SK-N-SH (cell line): ENCODE measurements at regions not wholly inside any gene's neighbourhood (a gene's known extent, or its start where the extent isn't known, plus 50 kb on each side); places are given as distances from the start of the nearest gene placed in this dataset.

Experiments
- CTCF ChIA-PET: fragments of 300-600, 350-600 bp; formaldehyde crosslinking; extraction: SDS; loops from one replicate; lab custom pipeline; 2021; lab: Yijun Ruan, JAX
- POLR2A ChIA-PET: fragments of 350-600 bp; sonication (Branson Sonifier 250); formaldehyde crosslinking; extraction: SDS; loops from one replicate; lab custom pipeline; 2020; ENCODE audit warnings: antibody characterized with exemption, inconsistent platforms; lab: Yijun Ruan, JAX
- DNase-seq: peaks from one replicate; pipeline ENCODE4 v3.0.0; 2012
- H2AFZ ChIP-seq: fragments of 200-600 bp; sonication (generic); 2 replicates; pipeline ENCODE4 v1.8.1; 2016; ENCODE audit warnings: antibody characterized with exemption, mild to moderate bottlenecking, low read depth
- H3F3A ChIP-seq: fragments of 200-600 bp; sonication (generic); replicated peaks from 2 replicates; pipeline ENCODE3; 2016; ENCODE audit warnings: antibody characterized with exemption, mild to moderate bottlenecking; ENCODE audit not compliant: insufficient read depth
- H3K27ac ChIP-seq, 2 experiments: fragments of 200-500 bp in 1 of 2; fragments of 200-600 bp in 1 of 2; sonication (Bioruptor generic) in 1 of 2; sonication (generic), shearing (Covaris generic) in 1 of 2; 2 replicates each; pipeline versions ENCODE4 v1.5.1 to v1.6.1; 2014 to 2016; ENCODE audit warnings: low read depth in 2 of 2, inconsistent platforms in 1 of 2, low read length in 1 of 2, mild to moderate bottlenecking in 1 of 2, mixed read lengths in 1 of 2
- H3K27me3 ChIP-seq: fragments of 200-600 bp; sonication (generic), shearing (Covaris generic); 2 replicates; pipeline ENCODE4 v1.6.1; 2016; ENCODE audit warnings: mixed run types; ENCODE audit not compliant: insufficient read depth
- H3K36me3 ChIP-seq, 2 experiments: fragments of 200-500 bp in 1 of 2; fragments of 200-600 bp in 1 of 2; sonication (Bioruptor generic) in 1 of 2; sonication (generic) in 1 of 2; replicated peaks in 1 of 2; 2 replicates each; pipeline versions ENCODE3 to v1.5.1; 2014 to 2016; ENCODE audit warnings: low read length in 1 of 2, mild to moderate bottlenecking in 1 of 2; ENCODE audit not compliant: insufficient read depth in 2 of 2, control insufficient read depth in 1 of 2
- H3K4me1 ChIP-seq, 2 experiments: fragments of 200-500 bp in 1 of 2; fragments of 200-600 bp in 1 of 2; sonication (Bioruptor generic) in 1 of 2; sonication (generic), shearing (Covaris generic) in 1 of 2; 2 replicates each; pipeline versions ENCODE4 v1.5.1 to v1.6.1; 2014 to 2016; ENCODE audit warnings: low read depth in 1 of 2, low read length in 1 of 2, mixed run types in 1 of 2; ENCODE audit not compliant: insufficient read depth in 2 of 2, control insufficient read depth in 1 of 2
- H3K4me2 ChIP-seq: fragments of 200-600 bp; sonication (generic), shearing (Covaris generic); 2 replicates; pipeline ENCODE4 v1.6.1; 2017; ENCODE audit warnings: mixed run types
- H3K4me3 ChIP-seq, 2 experiments: fragments of 200-500 bp in 1 of 2; fragments of 200-600 bp in 1 of 2; sonication (Bioruptor generic) in 1 of 2; sonication (generic), shearing (Covaris generic) in 1 of 2; 2 replicates each; pipeline versions ENCODE4 v1.5.1 to v1.8.1; 2014 to 2016; ENCODE audit warnings: low read depth in 2 of 2, inconsistent platforms in 1 of 2, low read length in 1 of 2, mild to moderate bottlenecking in 1 of 2, mixed read lengths in 1 of 2, moderate library complexity in 1 of 2
- H3K79me2 ChIP-seq: fragments of 200-600 bp; sonication (generic); 2 replicates; pipeline ENCODE4 v1.8.1; 2017; ENCODE audit warnings: mild to moderate bottlenecking; ENCODE audit not compliant: insufficient read depth
- H3K9ac ChIP-seq: fragments of 200-600 bp; sonication (generic); 2 replicates; pipeline ENCODE4 v1.6.1; 2017; ENCODE audit warnings: mixed run types
- H3K9me2 ChIP-seq: fragments of 200-600 bp; sonication (generic); 2 replicates; pipeline ENCODE4 v1.6.1; 2017; ENCODE audit warnings: mixed run types
- H3K9me3 ChIP-seq: fragments of 200-600 bp; sonication (generic); 2 replicates; pipeline ENCODE4 v1.6.1; 2017; ENCODE audit warnings: mixed run types, mild to moderate bottlenecking, moderate library complexity
- H4K20me1 ChIP-seq: fragments of 200-600 bp; sonication (generic); 2 replicates; pipeline ENCODE4 v1.6.1; 2017; ENCODE audit warnings: mild to moderate bottlenecking, mixed run types; ENCODE audit not compliant: insufficient read depth
- EP300 ChIP-seq, 2 experiments: IDR thresholded peaks; 2 replicates each; pipeline versions ENCODE4 v1.4.0 to v1.6.1; 2012; ENCODE audit warnings: borderline replicate concordance in 1 of 2, low read depth in 1 of 2, low read length in 1 of 2
- EZH2phosphoT487 ChIP-seq: fragments of 200-600 bp; sonication (generic); IDR thresholded peaks from 2 replicates; pipeline ENCODE4 v1.6.1; 2017; ENCODE audit warnings: low read depth, mixed run types, mild to moderate bottlenecking, antibody characterized with exemption, moderate library complexity, borderline replicate concordance
- FOSL2 ChIP-seq: IDR thresholded peaks from 2 replicates; pipeline ENCODE4 v1.4.0; 2012; ENCODE audit warnings: low read depth, mild to moderate bottlenecking, moderate library complexity, borderline replicate concordance
- FOXJ3 ChIP-seq: sonication (generic); formaldehyde crosslinking; IDR thresholded peaks from 2 replicates; pipeline ENCODE4 v1.5.1; 2020; ENCODE audit warnings: mild to moderate bottlenecking, missing genetic modification reagents
- GABPA ChIP-seq: IDR thresholded peaks from 2 replicates; pipeline ENCODE4 v1.4.0; 2012; ENCODE audit warnings: low read depth, mild to moderate bottlenecking
- GATA2 ChIP-seq: sonication (generic); formaldehyde crosslinking; IDR thresholded peaks from 2 replicates; pipeline ENCODE4 v1.5.0; 2020; ENCODE audit warnings: mild to moderate bottlenecking, missing genetic modification reagents
- JUND ChIP-seq: IDR thresholded peaks from 2 replicates; pipeline ENCODE4 v1.4.0; 2012
- MXI1 ChIP-seq: IDR thresholded peaks from 2 replicates; pipeline ENCODE4 v1.6.1; 2012; ENCODE audit warnings: mild to moderate bottlenecking, low read depth, low read length, improper control_type of control experiment
- NRF1 ChIP-seq: IDR thresholded peaks from 2 replicates; pipeline ENCODE4 v1.6.1; 2012; ENCODE audit warnings: low read depth, mild to moderate bottlenecking, low read length
- RCOR1 ChIP-seq: fragments of 150-350 bp; IDR thresholded peaks from 2 replicates; pipeline ENCODE4 v1.6.1; 2017; ENCODE audit warnings: antibody characterized with exemption, low read length
- SMC3 ChIP-seq: IDR thresholded peaks from 2 replicates; pipeline ENCODE4 v1.6.1; 2012; ENCODE audit warnings: low read depth, low read length, improper control_type of control experiment
- TCF12 ChIP-seq: IDR thresholded peaks from 2 replicates; pipeline ENCODE4 v1.4.0; 2012
- TEAD4 ChIP-seq: IDR thresholded peaks from 2 replicates; pipeline ENCODE4 v1.4.0; 2012; ENCODE audit warnings: mild to moderate bottlenecking, borderline replicate concordance; ENCODE audit not compliant: insufficient read depth
- YY1 ChIP-seq: IDR thresholded peaks from 2 replicates; pipeline ENCODE4 v1.4.0; 2012; ENCODE audit warnings: low read depth, mild to moderate bottlenecking
- WGBS: methylation state at CpG from one replicate; pipeline ENCODE4 v1.1.6; 2017; ENCODE audit warnings: low lambda C conversion rate; 5-methylcytosine and 5-hydroxymethylcytosine counted together
- TF ChIP-seq, protein P1 (sequence below): fragments of 150-350 bp; IDR thresholded peaks from 2 replicates; pipeline ENCODE4 v1.6.1; 2016; ENCODE audit warnings: mild to moderate bottlenecking, low read depth, low read length
- TF ChIP-seq, protein P2 (sequence below): IDR thresholded peaks from 2 replicates; pipeline ENCODE4; 2012
- TF ChIP-seq, protein P3 (sequence below): IDR thresholded peaks from 2 replicates; pipeline ENCODE4 v1.4.0; 2012; ENCODE audit warnings: low read depth, borderline replicate concordance
- TF ChIP-seq, protein P4 (sequence below): IDR thresholded peaks from 2 replicates; pipeline ENCODE4 v1.6.1; 2012; ENCODE audit warnings: mild to moderate bottlenecking, low read depth, low read length, moderate library complexity

DNA sequence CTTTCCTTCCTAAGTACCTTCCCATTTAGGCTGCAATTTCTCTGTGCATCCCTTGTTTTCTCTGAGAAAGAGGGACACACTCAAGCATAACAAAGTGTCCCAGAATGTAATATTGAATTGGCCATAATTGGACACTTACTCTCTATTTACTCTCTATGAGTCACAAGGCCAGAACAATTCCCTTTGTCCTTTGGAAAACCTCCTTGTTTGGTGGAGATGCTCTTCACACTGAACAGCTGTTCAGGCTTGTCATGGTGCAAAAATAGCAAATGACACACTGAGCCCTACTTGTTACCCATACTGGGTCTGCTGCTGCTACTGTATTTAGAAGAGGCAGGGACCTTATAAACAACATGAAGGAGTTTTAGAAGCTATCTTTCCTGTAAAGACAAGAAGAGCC lies 1590.5 kb upstream of the TMEM132C start:
- DNase-seq = no peak
- Histone ChIP-seq H3K9ac (no peak overlapping the region), H4K20me1 (no peaks in the 10 kb centered on the region), H3K27me3 (no peaks in the 10 kb centered on the region), H3K79me2 (no peaks in the 10 kb centered on the region), H3K4me2 (no peak overlapping the region), H3K36me3 (no peaks in the 10 kb centered on the region), H3K9me3 (no peaks in the 10 kb centered on the region)
- CTCF ChIA-PET = interaction anchor here (1.1 kb wide), 1 partner anchor 606 kb away, joined by 3 read pairs; no protein-coding TSS in a partner anchor
- no peak for TF ChIP-seq MXI1
- no peak for TF ChIP-seq FOXJ3 (CRISPR knock-in tag)
- no peak for TF ChIP-seq EZH2phosphoT487
- TF ChIP-seq YY1 = no peak
- no peak for TF ChIP-seq RCOR1
- no peak for TF ChIP-seq TCF12
- no peak for TF ChIP-seq GABPA
- no peak for TF ChIP-seq EP300 (IDR thresholded peaks at IDR 0.05; ENCODE audit: borderline replicate concordance in 1 of 2, low read depth in 1 of 2, low read length in 1 of 2)
- TF ChIP-seq, protein P1, sequence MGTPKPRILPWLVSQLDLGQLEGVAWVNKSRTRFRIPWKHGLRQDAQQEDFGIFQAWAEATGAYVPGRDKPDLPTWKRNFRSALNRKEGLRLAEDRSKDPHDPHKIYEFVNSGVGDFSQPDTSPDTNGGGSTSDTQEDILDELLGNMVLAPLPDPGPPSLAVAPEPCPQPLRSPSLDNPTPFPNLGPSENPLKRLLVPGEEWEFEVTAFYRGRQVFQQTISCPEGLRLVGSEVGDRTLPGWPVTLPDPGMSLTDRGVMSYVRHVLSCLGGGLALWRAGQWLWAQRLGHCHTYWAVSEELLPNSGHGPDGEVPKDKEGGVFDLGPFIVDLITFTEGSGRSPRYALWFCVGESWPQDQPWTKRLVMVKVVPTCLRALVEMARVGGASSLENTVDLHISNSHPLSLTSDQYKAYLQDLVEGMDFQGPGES = no peak
- no peak for TF ChIP-seq SMC3
- TF ChIP-seq NRF1 = no peak
- no peak for TF ChIP-seq TEAD4
- TF ChIP-seq, protein P2, sequence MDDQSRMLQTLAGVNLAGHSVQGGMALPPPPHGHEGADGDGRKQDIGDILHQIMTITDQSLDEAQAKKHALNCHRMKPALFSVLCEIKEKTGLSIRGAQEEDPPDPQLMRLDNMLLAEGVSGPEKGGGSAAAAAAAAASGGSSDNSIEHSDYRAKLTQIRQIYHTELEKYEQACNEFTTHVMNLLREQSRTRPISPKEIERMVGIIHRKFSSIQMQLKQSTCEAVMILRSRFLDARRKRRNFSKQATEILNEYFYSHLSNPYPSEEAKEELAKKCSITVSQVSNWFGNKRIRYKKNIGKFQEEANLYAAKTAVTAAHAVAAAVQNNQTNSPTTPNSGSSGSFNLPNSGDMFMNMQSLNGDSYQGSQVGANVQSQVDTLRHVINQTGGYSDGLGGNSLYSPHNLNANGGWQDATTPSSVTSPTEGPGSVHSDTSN = no peak
- TF ChIP-seq, protein P3, sequence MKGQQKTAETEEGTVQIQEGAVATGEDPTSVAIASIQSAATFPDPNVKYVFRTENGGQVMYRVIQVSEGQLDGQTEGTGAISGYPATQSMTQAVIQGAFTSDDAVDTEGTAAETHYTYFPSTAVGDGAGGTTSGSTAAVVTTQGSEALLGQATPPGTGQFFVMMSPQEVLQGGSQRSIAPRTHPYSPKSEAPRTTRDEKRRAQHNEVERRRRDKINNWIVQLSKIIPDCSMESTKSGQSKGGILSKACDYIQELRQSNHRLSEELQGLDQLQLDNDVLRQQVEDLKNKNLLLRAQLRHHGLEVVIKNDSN = no peak
- TF ChIP-seq FOSL2 = no peak
- no peak for TF ChIP-seq JUND
- TF ChIP-seq GATA2 (CRISPR knock-in tag) = no peak
- TF ChIP-seq, all 33 proteins: peak for 0
- H3K4me3 ChIP-seq = no peak overlapping the region
- no peaks in the 10 kb centered on the region for H3F3A ChIP-seq
- no peaks in the 10 kb centered on the region for H3K9me2 ChIP-seq
- no peak overlapping the region for H3K27ac ChIP-seq
- no peak overlapping the region for H2AFZ ChIP-seq
- POLR2A ChIA-PET = no interaction called here
- no peaks in the 10 kb centered on the region for H3K4me1 ChIP-seq

DNA sequence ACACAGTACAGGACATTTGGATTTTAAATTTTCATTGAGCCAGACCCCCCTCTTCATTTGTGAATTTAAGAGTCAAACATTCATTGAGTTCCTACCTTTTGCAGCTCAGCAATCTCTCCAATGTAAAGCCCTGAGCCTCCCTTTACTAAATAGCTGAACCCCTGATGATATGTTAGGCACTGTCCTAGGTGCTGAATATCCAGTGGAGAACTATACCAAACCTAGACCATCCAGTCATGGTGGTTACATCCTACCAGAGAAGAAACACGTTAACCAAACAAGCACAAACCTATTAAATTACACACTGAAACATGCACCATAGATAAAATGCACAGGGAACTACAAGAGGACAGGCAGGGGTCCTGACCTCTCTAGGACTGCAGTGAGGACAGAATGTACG lies 1585.3 kb upstream of the TMEM132C start:
- 13% methylated on average over 2 of the region's 2 CpGs for WGBS
- no peak for TF ChIP-seq FOSL2
- TF ChIP-seq, protein P4, sequence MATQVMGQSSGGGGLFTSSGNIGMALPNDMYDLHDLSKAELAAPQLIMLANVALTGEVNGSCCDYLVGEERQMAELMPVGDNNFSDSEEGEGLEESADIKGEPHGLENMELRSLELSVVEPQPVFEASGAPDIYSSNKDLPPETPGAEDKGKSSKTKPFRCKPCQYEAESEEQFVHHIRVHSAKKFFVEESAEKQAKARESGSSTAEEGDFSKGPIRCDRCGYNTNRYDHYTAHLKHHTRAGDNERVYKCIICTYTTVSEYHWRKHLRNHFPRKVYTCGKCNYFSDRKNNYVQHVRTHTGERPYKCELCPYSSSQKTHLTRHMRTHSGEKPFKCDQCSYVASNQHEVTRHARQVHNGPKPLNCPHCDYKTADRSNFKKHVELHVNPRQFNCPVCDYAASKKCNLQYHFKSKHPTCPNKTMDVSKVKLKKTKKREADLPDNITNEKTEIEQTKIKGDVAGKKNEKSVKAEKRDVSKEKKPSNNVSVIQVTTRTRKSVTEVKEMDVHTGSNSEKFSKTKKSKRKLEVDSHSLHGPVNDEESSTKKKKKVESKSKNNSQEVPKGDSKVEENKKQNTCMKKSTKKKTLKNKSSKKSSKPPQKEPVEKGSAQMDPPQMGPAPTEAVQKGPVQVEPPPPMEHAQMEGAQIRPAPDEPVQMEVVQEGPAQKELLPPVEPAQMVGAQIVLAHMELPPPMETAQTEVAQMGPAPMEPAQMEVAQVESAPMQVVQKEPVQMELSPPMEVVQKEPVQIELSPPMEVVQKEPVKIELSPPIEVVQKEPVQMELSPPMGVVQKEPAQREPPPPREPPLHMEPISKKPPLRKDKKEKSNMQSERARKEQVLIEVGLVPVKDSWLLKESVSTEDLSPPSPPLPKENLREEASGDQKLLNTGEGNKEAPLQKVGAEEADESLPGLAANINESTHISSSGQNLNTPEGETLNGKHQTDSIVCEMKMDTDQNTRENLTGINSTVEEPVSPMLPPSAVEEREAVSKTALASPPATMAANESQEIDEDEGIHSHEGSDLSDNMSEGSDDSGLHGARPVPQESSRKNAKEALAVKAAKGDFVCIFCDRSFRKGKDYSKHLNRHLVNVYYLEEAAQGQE = peak; percentile 94
- Histone ChIP-seq H3K27ac (no peak overlapping the region), H3K9ac (no peak overlapping the region), H3K36me3 (no peaks in the 10 kb centered on the region), H3K4me1 (no peaks in the 10 kb centered on the region), H3K27me3 (no peaks in the 10 kb centered on the region), H4K20me1 (no peaks in the 10 kb centered on the region), H3K4me2 (no peak overlapping the region), H3K9me2 (no peaks in the 10 kb centered on the region), H3K79me2 (no peaks in the 10 kb centered on the region), H3K4me3 (no peak overlapping the region), H3F3A (no peaks in the 10 kb centered on the region), H3K9me3 (no peaks in the 10 kb centered on the region), H2AFZ (no peak overlapping the region)
- POLR2A ChIA-PET = no interaction called here
- CTCF ChIA-PET = no interaction called here
- DNase-seq = no peak
